ENCODE measurements at regions not wholly inside any gene's neighbourhood (a gene's known extent, or its start where the extent isn't known, plus 50 kb on each side); places are given as distances from the start of the nearest gene placed in this dataset.

GRCh38 chr14:94836849-94837248 is 66.9 kb upstream of the GSC start:
- no peak for TF ChIP-seq ATF1 (CRISPR knock-in tag; IDR thresholded peaks at IDR 0.05)
- no peak for TF ChIP-seq CTCF (IDR thresholded peaks at IDR 0.05)
- no peak for TF ChIP-seq IRF1 (CRISPR knock-in tag; IDR thresholded peaks at IDR 0.05)
- TF ChIP-seq NR2C2 (CRISPR knock-in tag; IDR thresholded peaks at IDR 0.05), result no peak
- no peak for TF ChIP-seq ZBTB21 (CRISPR knock-in tag; IDR thresholded peaks at IDR 0.05; ENCODE audit: borderline replicate concordance)
- no peak for TF ChIP-seq STAT6 (CRISPR knock-in tag; conservative IDR thresholded peaks at IDR 0.05; ENCODE audit: low read depth)
- TF ChIP-seq CREM (CRISPR knock-in tag; IDR thresholded peaks at IDR 0.05), result no peak
- no peak for TF ChIP-seq TCF7 (CRISPR knock-in tag; IDR thresholded peaks at IDR 0.05; ENCODE audit: low read depth)
- no peak for TF ChIP-seq NFYB (CRISPR knock-in tag; conservative IDR thresholded peaks at IDR 0.05; ENCODE audit: low read depth)
- TF ChIP-seq E2F1 (CRISPR knock-in tag; IDR thresholded peaks at IDR 0.05), result no peak
- no peak for TF ChIP-seq ETV6 (CRISPR knock-in tag; IDR thresholded peaks at IDR 0.05)
- TF ChIP-seq NFE2L1 (CRISPR knock-in tag; IDR thresholded peaks at IDR 0.05), result no peak

All from WTC11 (cell line).